WTC11 (cell line): ENCODE measurements at regions not wholly inside any gene's neighbourhood (a gene's known extent, or its start where the extent isn't known, plus 50 kb on each side); places are given as distances from the start of the nearest gene placed in this dataset.

Source experiments
- ATAC-seq: fragments of 200-7000 bp; cut with Tn5 transposase; 2 replicates; pipeline ENCODE4 v1.10.0; 2021; ENCODE audit warnings: mild to moderate bottlenecking, moderate library complexity
- CTCF ChIA-PET: fragments of 300-600 bp; sonication (Branson Sonifier 250); formaldehyde crosslinking; loops from one replicate; lab custom pipeline; 2021; ENCODE audit warnings: antibody characterized with exemption; lab: Charles Lee
- POLR2A ChIA-PET: fragments of 350-600 bp; sonication (Branson Sonifier 250); formaldehyde crosslinking; loops from one replicate; lab custom pipeline; 2021; ENCODE audit warnings: antibody characterized with exemption; lab: Charles Lee
- DNase-seq: peaks from one replicate; pipeline ENCODE4 v3.0.0; 2021; ENCODE audit warnings: low spot score
- H3K27ac Mint-ChIP-seq: 2 replicates; pipeline ENCODE4 v1.8.0; 2021; ENCODE audit warnings: mixed read lengths
- H3K27me3 Mint-ChIP-seq: 2 replicates; pipeline ENCODE4 v1.8.0; 2021; ENCODE audit warnings: low read depth, mild to moderate bottlenecking, moderate library complexity, mixed read lengths
- H3K36me3 Mint-ChIP-seq: 2 replicates; pipeline ENCODE4 v1.8.0; 2021; ENCODE audit warnings: mixed read lengths
- H3K4me1 Mint-ChIP-seq: 2 replicates; pipeline ENCODE4 v1.8.0; 2022; ENCODE audit warnings: mixed read lengths
- H3K4me3 Mint-ChIP-seq: 2 replicates; pipeline ENCODE4 v1.8.0; 2021; ENCODE audit warnings: mild to moderate bottlenecking, moderate library complexity, mixed read lengths
- H3K9me3 Mint-ChIP-seq: 2 replicates; pipeline ENCODE4 v1.8.0; 2021; ENCODE audit warnings: mixed read lengths
- AFF4 ChIP-seq: sonication (generic); formaldehyde crosslinking; IDR thresholded peaks from 2 replicates; pipeline ENCODE4 v1.8.1; 2023; ENCODE audit warnings: mild to moderate bottlenecking, missing genetic modification reagents, borderline replicate concordance
- ATF1 ChIP-seq: sonication (generic); formaldehyde crosslinking; IDR thresholded peaks from 2 replicates; pipeline ENCODE4 v1.8.1; 2023; ENCODE audit warnings: mild to moderate bottlenecking, moderate library complexity, missing genetic modification reagents
- CDX4 ChIP-seq: fragments of 250-450 bp; sonication (Bioruptor Pico); IDR thresholded peaks from 2 replicates; pipeline ENCODE4 v1.9.0; 2021; ENCODE audit warnings: moderate library complexity, mild to moderate bottlenecking, inconsistent platforms, borderline replicate concordance
- ESRRA ChIP-seq: sonication (generic); formaldehyde crosslinking; IDR thresholded peaks from 2 replicates; pipeline ENCODE4 v1.8.1; 2022; ENCODE audit warnings: mild to moderate bottlenecking, missing genetic modification reagents, borderline replicate concordance
- FOXP1 ChIP-seq: sonication (generic); formaldehyde crosslinking; IDR thresholded peaks from 2 replicates; pipeline ENCODE4 v1.8.0; 2022; ENCODE audit warnings: missing genetic modification reagents, mild to moderate bottlenecking, moderate library complexity, borderline replicate concordance
- GRHL2 ChIP-seq: fragments of 250-450 bp; sonication (Bioruptor Pico); IDR thresholded peaks from 2 replicates; pipeline ENCODE4 v1.8.0; 2022; ENCODE audit warnings: mild to moderate bottlenecking, moderate library complexity; ENCODE audit not compliant: insufficient replicate concordance, severe bottlenecking
- GTF2I ChIP-seq: fragments of 250-450 bp; sonication (Bioruptor Pico); conservative IDR thresholded peaks from 2 replicates; pipeline ENCODE4 v1.4.0; 2021; ENCODE audit warnings: mild to moderate bottlenecking
- HMGA2 ChIP-seq: fragments of 250-450 bp; sonication (Bioruptor Pico); IDR thresholded peaks from 2 replicates; pipeline ENCODE4 v1.4.0; 2021; ENCODE audit warnings: mild to moderate bottlenecking, moderate library complexity
- JAZF1 ChIP-seq: fragments of 250-450 bp; sonication (Bioruptor Pico); IDR thresholded peaks from 2 replicates; pipeline ENCODE4 v1.9.0; 2021; ENCODE audit warnings: moderate library complexity, mild to moderate bottlenecking, inconsistent platforms
- JUN ChIP-seq: sonication (generic); formaldehyde crosslinking; IDR thresholded peaks from 2 replicates; pipeline ENCODE4 v1.8.0; 2023; ENCODE audit warnings: mild to moderate bottlenecking, missing genetic modification reagents
- MXD4 ChIP-seq: fragments of 250-450 bp; sonication (Bioruptor Pico); IDR thresholded peaks from 2 replicates; pipeline ENCODE4 v1.8.0; 2021; ENCODE audit warnings: mild to moderate bottlenecking, moderate library complexity, borderline replicate concordance
- PREB ChIP-seq: sonication (generic); formaldehyde crosslinking; IDR thresholded peaks from 2 replicates; pipeline ENCODE4 v1.8.1; 2022; ENCODE audit warnings: mild to moderate bottlenecking, missing genetic modification reagents, moderate library complexity, borderline replicate concordance
- SMAD4 ChIP-seq: sonication (generic); formaldehyde crosslinking; IDR thresholded peaks from 2 replicates; pipeline ENCODE4 v1.8.0; 2022; ENCODE audit warnings: mild to moderate bottlenecking, missing genetic modification reagents
- TP53 ChIP-seq: sonication (generic); formaldehyde crosslinking; IDR thresholded peaks from 2 replicates; pipeline ENCODE4 v1.8.1; 2023; ENCODE audit warnings: mild to moderate bottlenecking, missing genetic modification reagents
- ZNF317 ChIP-seq: sonication (generic); formaldehyde crosslinking; IDR thresholded peaks from 2 replicates; pipeline ENCODE4 v1.8.1; 2023; ENCODE audit warnings: low read depth, mild to moderate bottlenecking, moderate library complexity, missing genetic modification reagents, borderline replicate concordance
- ZNF396 ChIP-seq: fragments of 250-450 bp; sonication (Bioruptor Pico); IDR thresholded peaks from 2 replicates; pipeline ENCODE4 v1.8.0; 2021; ENCODE audit warnings: mild to moderate bottlenecking, moderate library complexity, borderline replicate concordance
- ZNF532 ChIP-seq: fragments of 250-450 bp; sonication (Bioruptor Pico); IDR thresholded peaks from 2 replicates; pipeline ENCODE4 v1.9.0; 2021; ENCODE audit warnings: mild to moderate bottlenecking, borderline replicate concordance

GRCh38 chr3:180743813-180744590 is 64.7 kb upstream of the CCDC39 start:
- peak overlapping the region; percentile 8; the same call in 1 of the 2 replicates for H3K4me3 Mint-ChIP-seq
- TF ChIP-seq JAZF1 = no peak
- TF ChIP-seq ZNF396 (CRISPR knock-in tag) = no peak
- TF ChIP-seq FOXP1 (CRISPR knock-in tag) = no peak
- no peak for TF ChIP-seq ATF1
- TF ChIP-seq TP53 = no peak
- no peak for TF ChIP-seq PREB
- TF ChIP-seq ZNF317 (CRISPR knock-in tag) = no peak
- TF ChIP-seq SMAD4 = no peak
- no peak for TF ChIP-seq ZNF532 (CRISPR knock-in tag)
- ChIA-PET CTCF (interaction anchor here (1.1 kb wide), 1 partner anchor 360 kb away, joined by 3 read pairs; no protein-coding TSS in a partner anchor), POLR2A (no interaction called here)
- H3K4me1 Mint-ChIP-seq = peaks cover 28% of the 10 kb centered on the region
- ATAC-seq = peak; percentile 81
- no peak for DNase-seq
- H3K27ac Mint-ChIP-seq = peak overlapping the region; percentile 73
- H3K27me3 Mint-ChIP-seq = no peaks in the 10 kb centered on the region
- H3K36me3 Mint-ChIP-seq = no peaks in the 10 kb centered on the region
- no peaks in the 10 kb centered on the region for H3K9me3 Mint-ChIP-seq

GRCh38 chr3:180747805-180748361 is 68.6 kb upstream of the CCDC39 start:
- Mint-ChIP-seq H3K27me3 (no peaks in the 10 kb centered on the region), H3K9me3 (no peaks in the 10 kb centered on the region), H3K36me3 (no peaks in the 10 kb centered on the region), H3K4me3 (no peak overlapping the region), H3K4me1 (peaks cover 28% of the 10 kb centered on the region), H3K27ac (no peak overlapping the region)
- ATAC-seq (no peak), DNase-seq (no peak)
- ChIA-PET CTCF (no interaction called here), POLR2A (no interaction called here)
- TF ChIP-seq ESRRA (no peak), MXD4 (CRISPR knock-in tag) (no peak), CDX4 (CRISPR knock-in tag) (no peak), HMGA2 (CRISPR knock-in tag) (no peak), GTF2I (no peak), JUN (CRISPR knock-in tag) (no peak), AFF4 (CRISPR knock-in tag) (no peak), GRHL2 (CRISPR knock-in tag) (no peak)
- TF ChIP-seq, all 79 proteins: peak for 0
